IMR-90 (cell line): ENCODE measurements at regions not wholly inside any gene's neighbourhood (a gene's known extent, or its start where the extent isn't known, plus 50 kb on each side); places are given as distances from the start of the nearest gene placed in this dataset.
A peak's percentile ranks its signal among the peaks of the same experiment; 100 is the strongest.

Experiments
- ATAC-seq: fragments of 200-7000 bp; cut with Tn5 transposase; 2 replicates; pipeline ENCODE4 v1.9.1; 2020; ENCODE audit warnings: low read depth, mild to moderate bottlenecking, moderate library complexity
- BruUV-seq: library from RNA; stranded (reverse); fragments of 400-500 nt; replicated peaks from 2 replicates; lab custom pipeline; 2021; lab: Mats Ljungman, UMichigan
- CTCF ChIA-PET: fragments of 300-600 bp; formaldehyde crosslinking; extraction: SDS; loops from one replicate; lab custom pipeline; 2021; ENCODE audit warnings: antibody characterized with exemption; lab: Yijun Ruan, JAX
- POLR2A ChIA-PET: fragments of 300-600 bp; sonication (Branson Sonifier 250); formaldehyde crosslinking; loops from one replicate; lab custom pipeline; 2022; ENCODE audit warnings: antibody characterized with exemption; ENCODE audit not compliant: unreplicated experiment; lab: Charles Lee
- DNase-seq: peaks from one replicate; pipeline ENCODE4 v3.0.0; 2013
- H2AFZ ChIP-seq: replicated peaks from 2 replicates; pipeline ENCODE3; 2013; ENCODE audit warnings: low read length, mild to moderate bottlenecking; ENCODE audit not compliant: poor library complexity
- H2AK5ac ChIP-seq: 2 replicates; pipeline ENCODE4 v1.6.1; 2013; ENCODE audit warnings: low read depth, low read length, inconsistent platforms
- H2AK9ac ChIP-seq: replicated peaks from 2 replicates; pipeline ENCODE3; 2013; ENCODE audit warnings: mild to moderate bottlenecking, low read depth, low read length, moderate library complexity; ENCODE audit not compliant: poor library complexity
- H2BK120ac ChIP-seq: 2 replicates; pipeline ENCODE4 v1.6.1; 2013; ENCODE audit warnings: low read depth, low read length, inconsistent platforms
- H2BK15ac ChIP-seq: 3 replicates; pipeline ENCODE4 v1.6.1; 2013; ENCODE audit warnings: low read depth, low read length, inconsistent platforms
- H2BK20ac ChIP-seq: 2 replicates; pipeline ENCODE4 v1.6.1; 2013; ENCODE audit warnings: low read depth, mild to moderate bottlenecking, inconsistent platforms, low read length, moderate library complexity
- H2BK5ac ChIP-seq: 2 replicates; pipeline ENCODE4 v1.6.1; 2013; ENCODE audit warnings: mild to moderate bottlenecking, low read depth, low read length, inconsistent platforms; ENCODE audit not compliant: poor library complexity, severe bottlenecking
- H3K14ac ChIP-seq: replicated peaks from 2 replicates; pipeline ENCODE4 v1.6.1; 2013; ENCODE audit warnings: low read depth, low read length, inconsistent platforms
- H3K18ac ChIP-seq: 2 replicates; pipeline ENCODE4 v1.6.1; 2013; ENCODE audit warnings: low read depth, low read length, control low read depth
- H3K23ac ChIP-seq: 2 replicates; pipeline ENCODE4 v1.6.1; 2013; ENCODE audit warnings: low read depth, low read length, inconsistent platforms
- H3K27ac ChIP-seq: 2 replicates; pipeline ENCODE4 v1.5.1; 2013; ENCODE audit warnings: mild to moderate bottlenecking, control low read depth, low read length; ENCODE audit not compliant: insufficient read depth
- H3K27me3 ChIP-seq: 2 replicates; pipeline ENCODE4 v1.6.1; 2013; ENCODE audit warnings: low read length; ENCODE audit not compliant: control insufficient read depth, insufficient read depth
- H3K36me3 ChIP-seq: 2 replicates; pipeline ENCODE4 v1.6.1; 2013; ENCODE audit warnings: low read length, mixed read lengths; ENCODE audit not compliant: control insufficient read depth, insufficient read depth
- H3K4ac ChIP-seq: 2 replicates; pipeline ENCODE4 v1.6.1; 2013; ENCODE audit warnings: low read depth, low read length, inconsistent platforms
- H3K4me1 ChIP-seq: 2 replicates; pipeline ENCODE4 v1.6.1; 2013; ENCODE audit warnings: low read length, mixed read lengths; ENCODE audit not compliant: control insufficient read depth, insufficient read depth
- H3K4me2 ChIP-seq: 2 replicates; pipeline ENCODE4 v1.6.1; 2013; ENCODE audit warnings: low read depth, mild to moderate bottlenecking, control low read depth, low read length, moderate library complexity
- H3K4me3 ChIP-seq: 2 replicates; pipeline ENCODE4 v1.5.1; 2013; ENCODE audit warnings: low read depth, mild to moderate bottlenecking, control low read depth, low read length, moderate library complexity; ENCODE audit not compliant: insufficient read depth
- H3K56ac ChIP-seq: 2 replicates; pipeline ENCODE4 v1.6.1; 2013; ENCODE audit warnings: low read length, inconsistent platforms; ENCODE audit not compliant: insufficient read depth; ENCODE audit errors: extremely low read depth
- H3K79me1 ChIP-seq, 2 experiments: 2 replicates each; pipeline ENCODE4 v1.6.1; 2013; ENCODE audit warnings: low read length in 2 of 2, inconsistent platforms in 1 of 2, low read depth in 1 of 2
- H3K9ac ChIP-seq: 2 replicates; pipeline ENCODE4 v1.6.1; 2013; ENCODE audit warnings: low read depth, low read length, control low read depth
- H3K9me1 ChIP-seq: 2 replicates; pipeline ENCODE4 v1.6.1; 2013; ENCODE audit warnings: low read length, inconsistent platforms; ENCODE audit not compliant: insufficient read depth
- H3K9me3 ChIP-seq: 2 replicates; pipeline ENCODE4 v1.6.1; 2013; ENCODE audit warnings: low read length; ENCODE audit not compliant: control insufficient read depth, insufficient read depth
- H4K20me1 ChIP-seq: 2 replicates; pipeline ENCODE4 v1.6.1; 2013; ENCODE audit warnings: low read length, inconsistent platforms; ENCODE audit not compliant: insufficient read depth
- H4K5ac ChIP-seq: 2 replicates; pipeline ENCODE4 v1.6.1; 2013; ENCODE audit warnings: mild to moderate bottlenecking, low read depth, low read length, control low read depth
- H4K8ac ChIP-seq, 2 experiments: 2 replicates each; pipeline ENCODE4 v1.6.1; 2013; ENCODE audit warnings: low read depth in 2 of 2, low read length in 2 of 2, control low read depth in 1 of 2, inconsistent platforms in 1 of 2
- H4K91ac ChIP-seq: 2 replicates; pipeline ENCODE4 v1.6.1; 2013; ENCODE audit warnings: low read depth, low read length, inconsistent platforms; ENCODE audit not compliant: insufficient read depth
- BHLHE40 ChIP-seq: fragments of 150-350 bp; IDR thresholded peaks from 2 replicates; pipeline ENCODE4 v1.6.1; 2016; ENCODE audit warnings: mild to moderate bottlenecking, low read depth, low read length
- CEBPB ChIP-seq: IDR thresholded peaks from 2 replicates; pipeline ENCODE4 v1.6.1; 2012; ENCODE audit warnings: low read depth, low read length, improper control_type of control experiment
- CHD1 ChIP-seq: IDR thresholded peaks from 2 replicates; pipeline ENCODE4 v1.6.1; 2012; ENCODE audit warnings: low read depth, low read length, improper control_type of control experiment
- FOS ChIP-seq: fragments of 150-350 bp; IDR thresholded peaks from 2 replicates; pipeline ENCODE4 v1.6.1; 2016; ENCODE audit warnings: low read depth, low read length
- MAFK ChIP-seq: IDR thresholded peaks from 2 replicates; pipeline ENCODE4 v1.6.1; 2012; ENCODE audit warnings: low read depth, low read length, improper control_type of control experiment
- MAZ ChIP-seq: IDR thresholded peaks from 2 replicates; pipeline ENCODE4 v1.6.1; 2012; ENCODE audit warnings: low read depth, mild to moderate bottlenecking, low read length, improper control_type of control experiment, moderate library complexity, borderline replicate concordance
- MXI1 ChIP-seq: IDR thresholded peaks from 2 replicates; pipeline ENCODE4 v1.6.1; 2012; ENCODE audit warnings: low read depth, mild to moderate bottlenecking, low read length, moderate library complexity, borderline replicate concordance
- POLR2A ChIP-seq: IDR thresholded peaks from 2 replicates; pipeline ENCODE4 v1.6.1; 2012; ENCODE audit warnings: mild to moderate bottlenecking, low read depth, low read length
- RAD21 ChIP-seq: IDR thresholded peaks from 2 replicates; pipeline ENCODE4 v1.6.1; 2012; ENCODE audit warnings: low read length, improper control_type of control experiment
- RCOR1 ChIP-seq: IDR thresholded peaks from 2 replicates; pipeline ENCODE4 v1.6.1; 2012; ENCODE audit warnings: mild to moderate bottlenecking, low read length, improper control_type of control experiment; ENCODE audit not compliant: insufficient replicate concordance
- RFX5 ChIP-seq: IDR thresholded peaks from 2 replicates; pipeline ENCODE4 v1.8.0; 2012; ENCODE audit warnings: low read depth, mild to moderate bottlenecking, low read length, moderate library complexity
- SMC3 ChIP-seq: fragments of 150-350 bp; IDR thresholded peaks from 2 replicates; pipeline ENCODE4 v1.6.1; 2016; ENCODE audit warnings: low read depth, mild to moderate bottlenecking, antibody characterized with exemption, low read length, moderate library complexity
- USF2 ChIP-seq: fragments of 150-350 bp; IDR thresholded peaks from 2 replicates; pipeline ENCODE4 v1.6.1; 2017; ENCODE audit warnings: mild to moderate bottlenecking, antibody characterized with exemption, low read length, low read depth
- WGBS, 2 experiments: methylation state at CpG; one replicate each; pipeline versions ENCODE4 v1.1.5 to v1.1.7; 2013; ENCODE audit warnings: missing lambda C conversion rate in 2 of 2; ENCODE audit not compliant: insufficient read length in 1 of 2; ENCODE audit errors: extremely low coverage in 2 of 2; 5-methylcytosine and 5-hydroxymethylcytosine counted together
- dilution Hi-C: fragments of 300-500 bp; cut with HindIII; formaldehyde crosslinking; loops from one replicate; pipeline ENCODE4 v1.14.3; 2018; ENCODE audit warnings: low sequenced_read_pairs; ENCODE audit not compliant: unreplicated experiment
- in situ Hi-C: fragments of 300-500 bp; cut with MboI; formaldehyde crosslinking; loops from 3 replicates; pipeline ENCODE4 v1.14.3; 2019; ENCODE audit warnings: low sequenced_read_pairs, inconsistent platforms, mixed read lengths
- intact Hi-C: fragments of 100-400 bp; cut with micrococcal nuclease; formaldehyde crosslinking; loops from 2 replicates; pipeline ENCODE4 v1.10.0; 2022
- TF ChIP-seq, protein P1 (sequence below): conservative IDR thresholded peaks from 2 replicates; pipeline ENCODE4 v1.5.1; 2012; ENCODE audit warnings: mild to moderate bottlenecking, low read depth, low read length, improper control_type of control experiment

DNA sequence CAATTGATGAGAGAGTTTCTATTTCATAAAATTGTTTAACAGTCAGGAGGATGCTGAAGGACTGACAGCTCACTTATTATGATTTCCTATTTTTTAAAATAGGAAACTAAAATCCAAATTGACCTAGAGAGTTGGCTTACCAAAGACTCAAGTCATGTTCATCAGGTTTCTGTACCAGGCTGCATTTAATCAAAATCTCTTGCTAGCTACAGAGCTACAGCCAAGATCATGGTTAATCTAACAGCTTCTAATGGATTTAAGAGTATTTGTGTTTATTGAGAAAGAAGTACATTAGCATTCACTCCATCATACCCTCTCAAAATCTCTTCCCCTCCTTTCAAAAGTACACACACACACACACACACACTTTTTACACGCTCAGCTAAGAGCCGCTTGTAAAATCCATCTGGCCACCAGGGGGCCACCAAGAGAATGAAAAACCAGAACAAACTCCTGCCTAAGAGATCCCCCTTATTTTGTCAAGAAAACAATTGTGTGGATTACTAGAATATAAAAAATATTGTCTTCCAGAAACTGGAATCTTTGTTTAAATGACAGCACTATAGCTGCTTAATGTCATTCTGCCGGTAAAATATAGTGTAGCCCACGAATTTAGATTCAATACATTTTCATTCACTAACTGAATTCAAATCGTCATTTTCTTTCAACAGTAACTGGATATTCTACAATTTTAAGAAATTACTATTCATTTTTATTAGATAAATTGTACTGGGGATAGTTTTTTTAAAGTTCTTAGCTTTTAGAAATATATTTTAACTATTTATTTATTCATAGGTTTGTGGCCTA, 334.0 kb downstream of the BTG1 start:
- no peak overlapping the region for H3K27ac ChIP-seq
- H3K4me2 ChIP-seq, result no peak overlapping the region
- in situ Hi-C loops, result loop anchor here (5.0 to 10.0 kb wide), 2 partner anchors 326 to 753 kb away; no protein-coding TSS in a partner anchor
- H3K79me1 ChIP-seq, result no peaks in the 10 kb centered on the region
- WGBS, 2 experiments, result no CpG with 5 or more reads among the region's 5 CpGs
- H2BK15ac ChIP-seq, result no peak overlapping the region; the same call in 2 of the 3 replicates
- no peaks in the 10 kb centered on the region for H3K9me3 ChIP-seq
- peak; percentile 79 for ATAC-seq
- H2AK5ac ChIP-seq, result no peak overlapping the region
- no peak overlapping the region for H3K4me3 ChIP-seq
- no peak overlapping the region for H3K23ac ChIP-seq
- CTCF ChIA-PET, result interaction anchor here (0.6 to 2.7 kb wide), 25 partner anchors 9 to 765 kb away, joined by 3 to 12 read pairs (median 3); partner anchors contain the start of gene BTG1
- 0 out of 2 replicates have a peak, but pooled peaks cover 3% of the 10 kb centered on the region for H3K9me1 ChIP-seq
- no peaks in the 10 kb centered on the region for H3K4me1 ChIP-seq
- H4K5ac ChIP-seq, result 0 out of 2 replicates have a peak overlapping the region, but pooled peaks have one; percentile 73
- no peak overlapping the region for H3K14ac ChIP-seq
- peak overlapping the region; percentile 86 for H3K18ac ChIP-seq
- dilution Hi-C loops, result no loop called here
- H3K9ac ChIP-seq, result no peak overlapping the region
- no peak overlapping the region for H2AFZ ChIP-seq
- no peak overlapping the region for H3K56ac ChIP-seq
- no peak overlapping the region for H2BK120ac ChIP-seq
- no peak overlapping the region for H3K4ac ChIP-seq
- H3K36me3 ChIP-seq, result no peaks in the 10 kb centered on the region
- peak; percentile 72 for DNase-seq
- H4K20me1 ChIP-seq, result no peaks in the 10 kb centered on the region
- H2AK9ac ChIP-seq, result no peak overlapping the region
- intact Hi-C loops, result loop anchor here (1.0 to 10.0 kb wide), 5 partner anchors 253 to 843 kb away; no protein-coding TSS in a partner anchor
- H4K8ac ChIP-seq, result no peak overlapping the region
- no peak overlapping the region for H4K91ac ChIP-seq
- no peak overlapping the region for H2BK5ac ChIP-seq
- no TSS peak for BruUV-seq
- no peaks in the 10 kb centered on the region for H3K27me3 ChIP-seq
- POLR2A ChIA-PET, result interaction anchor here (1.3 kb wide), 1 partner anchor 326 kb away, joined by 5 read pairs; no protein-coding TSS in a partner anchor
- H2BK20ac ChIP-seq, result no peak overlapping the region
- TF ChIP-seq CHD1 (no peak), POLR2A (no peak), RCOR1 (no peak), MAFK (no peak), USF2 (no peak), CEBPB (no peak), BHLHE40 (no peak), RAD21 (peak; percentile 74), MAZ (no peak), FOS (no peak), RFX5 (no peak), SMC3 (peak; percentile 87), MXI1 (no peak)
- TF ChIP-seq, protein P1, sequence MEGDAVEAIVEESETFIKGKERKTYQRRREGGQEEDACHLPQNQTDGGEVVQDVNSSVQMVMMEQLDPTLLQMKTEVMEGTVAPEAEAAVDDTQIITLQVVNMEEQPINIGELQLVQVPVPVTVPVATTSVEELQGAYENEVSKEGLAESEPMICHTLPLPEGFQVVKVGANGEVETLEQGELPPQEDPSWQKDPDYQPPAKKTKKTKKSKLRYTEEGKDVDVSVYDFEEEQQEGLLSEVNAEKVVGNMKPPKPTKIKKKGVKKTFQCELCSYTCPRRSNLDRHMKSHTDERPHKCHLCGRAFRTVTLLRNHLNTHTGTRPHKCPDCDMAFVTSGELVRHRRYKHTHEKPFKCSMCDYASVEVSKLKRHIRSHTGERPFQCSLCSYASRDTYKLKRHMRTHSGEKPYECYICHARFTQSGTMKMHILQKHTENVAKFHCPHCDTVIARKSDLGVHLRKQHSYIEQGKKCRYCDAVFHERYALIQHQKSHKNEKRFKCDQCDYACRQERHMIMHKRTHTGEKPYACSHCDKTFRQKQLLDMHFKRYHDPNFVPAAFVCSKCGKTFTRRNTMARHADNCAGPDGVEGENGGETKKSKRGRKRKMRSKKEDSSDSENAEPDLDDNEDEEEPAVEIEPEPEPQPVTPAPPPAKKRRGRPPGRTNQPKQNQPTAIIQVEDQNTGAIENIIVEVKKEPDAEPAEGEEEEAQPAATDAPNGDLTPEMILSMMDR, result peak; percentile 69
